ENCODE measurements at regions not wholly inside any gene's neighbourhood (a gene's known extent, or its start where the extent isn't known, plus 50 kb on each side); places are given as distances from the start of the nearest gene placed in this dataset.

DNA sequence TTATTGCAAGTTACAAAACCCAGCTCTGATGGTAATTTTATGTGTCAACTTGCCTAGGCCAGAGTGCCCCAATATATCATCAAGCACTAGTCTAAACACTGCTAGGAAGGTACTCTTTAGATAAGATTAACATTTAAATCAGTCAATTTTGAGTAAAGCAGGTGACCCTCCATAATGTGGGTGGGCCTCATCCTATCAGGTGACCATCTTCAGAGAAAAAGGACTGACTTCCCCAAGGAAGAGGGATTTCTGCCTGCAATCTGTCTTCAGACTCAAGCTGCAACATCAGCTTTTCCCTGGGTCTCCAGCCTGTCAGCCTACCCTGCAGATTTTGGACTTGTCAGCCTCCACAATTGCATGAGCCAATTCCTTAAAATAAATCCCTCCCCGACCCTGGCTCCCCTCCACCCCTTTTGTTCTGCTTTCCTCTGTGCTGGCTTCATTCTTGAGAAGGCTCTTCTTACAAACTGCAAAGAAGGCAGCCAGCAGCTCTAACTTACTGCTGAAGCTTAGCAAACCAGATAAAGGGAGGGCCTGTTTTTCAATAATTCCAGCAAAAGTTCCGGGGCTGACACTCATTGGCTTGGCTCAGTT is 56.4 kb upstream of the RUNX3 start:
- H3K27ac ChIP-seq = no peak overlapping the region
- DNase-seq (ENCODE audit: low spot score) = no peak
- ChIA-PET CTCF (no interaction called here), POLR2A (ENCODE audit: low non-redundant PET) (no interaction called here)
- TF ChIP-seq CTCF (conservative IDR thresholded peaks at IDR 0.05; ENCODE audit: low read depth) = no peak

DNA sequence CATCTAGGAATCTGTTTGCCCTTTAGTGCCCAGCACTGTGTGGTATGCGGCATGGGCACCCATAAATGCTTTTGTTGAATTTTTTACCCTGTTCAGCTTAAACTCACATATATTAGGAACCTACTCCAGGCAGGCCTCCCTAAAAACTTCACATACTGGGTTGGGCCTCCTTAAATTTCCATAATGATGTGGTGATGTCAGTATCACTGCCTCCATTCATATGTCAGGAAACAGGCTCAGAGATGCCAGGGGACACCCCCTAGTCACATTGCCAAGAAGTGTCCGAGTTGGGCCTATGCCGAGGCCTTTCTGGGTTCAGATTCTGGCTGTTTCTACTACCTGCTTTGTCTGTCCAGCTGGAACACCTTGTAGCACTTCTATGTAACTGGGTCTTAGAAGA is 55.7 kb upstream of the RUNX3 start:
- no peak for TF ChIP-seq CTCF (conservative IDR thresholded peaks at IDR 0.05; ENCODE audit: low read depth)
- POLR2A ChIA-PET (ENCODE audit: low non-redundant PET) = no interaction called here
- H3K27ac ChIP-seq = no peak overlapping the region
- CTCF ChIA-PET = interaction anchor here (0.6 kb wide), 2 partner anchors 10 to 54 kb away, joined by 3 read pairs; no protein-coding TSS in a partner anchor
- no peak for DNase-seq (ENCODE audit: low spot score)

GRCh38 chr1:24984800-24985522 is 54.9 kb upstream of the RUNX3 start:
- H3K27ac ChIP-seq = no peak overlapping the region
- no peak for TF ChIP-seq CTCF (conservative IDR thresholded peaks at IDR 0.05; ENCODE audit: low read depth)
- ChIA-PET POLR2A (ENCODE audit: low non-redundant PET) (no interaction called here), CTCF (interaction anchor here (0.6 kb wide), 1 partner anchor 8 kb away, joined by 5 read pairs; no protein-coding TSS in a partner anchor)
- no peak for DNase-seq (ENCODE audit: low spot score)

- CTCF ChIA-PET = interaction anchor here (0.6 kb wide), 2 partner anchors 9 to 49 kb away, joined by 3 to 5 read pairs; no protein-coding TSS in a partner anchor
- TF ChIP-seq CTCF (conservative IDR thresholded peaks at IDR 0.05; ENCODE audit: low read depth) = no peak
- POLR2A ChIA-PET (ENCODE audit: low non-redundant PET) = no interaction called here
These were observed 54.2 kb upstream of the RUNX3 start for GRCh38 chr1:24984300-24984699.

GRCh38 chr1:24983006-24983680 is 53.1 kb upstream of the RUNX3 start:
- ChIA-PET CTCF (interaction anchor here (0.5 kb wide), 1 partner anchor 24 kb away, joined by 4 read pairs; no protein-coding TSS in a partner anchor), POLR2A (ENCODE audit: low non-redundant PET) (no interaction called here)
- TF ChIP-seq CTCF (conservative IDR thresholded peaks at IDR 0.05; ENCODE audit: low read depth) = no peak
- DNase-seq (ENCODE audit: low spot score) = no peak
- H3K27ac ChIP-seq = no peak overlapping the region

More at GRCh38 chr1:24984300-24984699, 54.2 kb upstream of the RUNX3 start:
- no peak for DNase-seq (ENCODE audit: low spot score)
- H3K27ac ChIP-seq = no peak overlapping the region

GRCh38 chr1:24981631-24982005 is 51.5 kb upstream of the RUNX3 start:
- ChIA-PET CTCF (no interaction called here), POLR2A (ENCODE audit: low non-redundant PET) (no interaction called here)
- no peak for TF ChIP-seq CTCF (conservative IDR thresholded peaks at IDR 0.05; ENCODE audit: low read depth)
- H3K27ac ChIP-seq = no peak overlapping the region
- DNase-seq (ENCODE audit: low spot score) = no peak

Data from RWPE1 (cell line).